Loucy (cell line): ENCODE measurements at regions not wholly inside any gene's neighbourhood (a gene's known extent, or its start where the extent isn't known, plus 50 kb on each side); places are given as distances from the start of the nearest gene placed in this dataset.

Experiments used
- H2AFZ ChIP-seq: fragments of 200-600 bp; sonication (generic); 2 replicates; pipeline ENCODE4 v1.6.0; 2016; ENCODE audit warnings: antibody characterized with exemption, mild to moderate bottlenecking, low read length, moderate library complexity
- H3F3A ChIP-seq: fragments of 200-600 bp; 2 replicates; pipeline ENCODE4 v1.6.0; 2016; ENCODE audit warnings: antibody characterized with exemption, low read depth, mild to moderate bottlenecking
- H3K27me3 ChIP-seq: fragments of 200-600 bp; sonication (generic); 2 replicates; pipeline ENCODE4 v1.6.1; 2014; ENCODE audit warnings: low read length, mild to moderate bottlenecking; ENCODE audit not compliant: insufficient read depth, poor library complexity, severe bottlenecking
- H3K36me3 ChIP-seq: fragments of 200-600 bp; sonication (generic); 2 replicates; pipeline ENCODE4 v1.6.1; 2016; ENCODE audit warnings: low read length; ENCODE audit not compliant: insufficient read depth
- H3K4me1 ChIP-seq: fragments of 200-600 bp; sonication (generic); 2 replicates; pipeline ENCODE4 v1.5.1; 2014; ENCODE audit warnings: low read length, mild to moderate bottlenecking; ENCODE audit not compliant: insufficient read depth, poor library complexity, severe bottlenecking
- H3K4me2 ChIP-seq: fragments of 200-600 bp; sonication (generic); 2 replicates; pipeline ENCODE4 v1.6.0; 2014; ENCODE audit warnings: antibody characterized with exemption, low read length, low read depth, mild to moderate bottlenecking; ENCODE audit not compliant: poor library complexity, severe bottlenecking
- H3K4me3 ChIP-seq: fragments of 200-600 bp; sonication (generic); 2 replicates; pipeline ENCODE4 v1.5.1; 2014; ENCODE audit warnings: low read length, mild to moderate bottlenecking, mixed read lengths; ENCODE audit not compliant: poor library complexity, severe bottlenecking
- H3K79me2 ChIP-seq: fragments of 200-600 bp; sonication (generic); 2 replicates; pipeline ENCODE4 v1.6.1; 2014; ENCODE audit warnings: low read length; ENCODE audit not compliant: insufficient read depth
- H3K9ac ChIP-seq: fragments of 200-600 bp; sonication (generic); 2 replicates; pipeline ENCODE4 v1.6.0; 2014; ENCODE audit warnings: mild to moderate bottlenecking, low read depth, low read length, moderate library complexity; ENCODE audit not compliant: poor library complexity, severe bottlenecking
- H3K9me2 ChIP-seq: fragments of 200-600 bp; sonication (generic); replicated peaks from 2 replicates; pipeline ENCODE4 v1.6.1; 2016; ENCODE audit warnings: low read depth, low read length, mixed read lengths
- H3K9me3 ChIP-seq: fragments of 200-600 bp; sonication (generic); 2 replicates; pipeline ENCODE4 v1.6.1; 2014; ENCODE audit warnings: mild to moderate bottlenecking, antibody characterized with exemption, low read length, low read depth; ENCODE audit not compliant: insufficient read depth
- H4K20me1 ChIP-seq: fragments of 200-600 bp; sonication (generic); 2 replicates; pipeline ENCODE4 v1.6.0; 2014; ENCODE audit warnings: antibody characterized with exemption, low read length, mild to moderate bottlenecking; ENCODE audit not compliant: insufficient read depth, poor library complexity, severe bottlenecking
- EZH2phosphoT487 ChIP-seq: fragments of 200-600 bp; IDR thresholded peaks from 2 replicates; pipeline ENCODE4 v1.6.1; 2018; ENCODE audit warnings: antibody characterized with exemption, mild to moderate bottlenecking, moderate library complexity, borderline replicate concordance
- TF ChIP-seq, protein P1 (sequence below): fragments of 200-600 bp; sonication (generic); conservative IDR thresholded peaks from 2 replicates; pipeline ENCODE4 v1.5.1; 2014; ENCODE audit warnings: mild to moderate bottlenecking, antibody characterized with exemption, low read length

DNA sequence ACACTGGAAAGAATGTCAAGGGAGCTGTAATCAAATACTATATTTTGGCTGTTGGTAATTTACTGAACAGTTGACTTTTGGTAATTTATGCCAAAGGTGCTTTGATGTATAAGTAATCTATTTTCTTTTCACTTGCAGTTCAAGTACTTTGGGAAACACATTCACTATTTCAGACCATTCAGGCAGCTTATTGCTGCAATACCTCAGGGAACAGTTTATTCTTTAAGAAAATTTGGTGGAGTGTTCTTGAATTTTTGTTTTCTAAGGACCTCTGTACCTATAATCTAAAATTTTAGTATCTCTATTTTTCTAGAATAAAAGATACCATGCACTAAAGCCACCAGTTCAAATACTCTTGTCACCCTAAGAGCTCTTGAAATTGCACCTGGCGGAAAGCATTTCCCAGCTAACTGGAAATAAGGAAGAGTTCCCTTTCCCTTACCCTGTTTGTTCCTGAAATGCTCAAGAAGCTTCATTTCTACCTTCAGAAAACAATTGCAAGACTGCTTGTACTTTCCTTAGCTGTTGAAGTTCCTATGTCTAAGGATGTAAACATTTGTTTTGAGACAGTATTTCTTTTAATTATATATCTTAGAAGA is 633.5 kb upstream of the FAT1 start:
- Histone ChIP-seq H3K36me3 (no peaks in the 10 kb centered on the region), H3K4me3 (no peak overlapping the region), H3K9ac (no peak overlapping the region), H3F3A (no peaks in the 10 kb centered on the region), H4K20me1 (no peaks in the 10 kb centered on the region), H3K4me1 (no peaks in the 10 kb centered on the region), H2AFZ (no peak overlapping the region), H3K79me2 (no peaks in the 10 kb centered on the region), H3K9me2 (no peaks in the 10 kb centered on the region), H3K4me2 (no peak overlapping the region), H3K27me3 (no peaks in the 10 kb centered on the region), H3K9me3 (no peaks in the 10 kb centered on the region)
- no peak for TF ChIP-seq EZH2phosphoT487
- TF ChIP-seq, protein P1, sequence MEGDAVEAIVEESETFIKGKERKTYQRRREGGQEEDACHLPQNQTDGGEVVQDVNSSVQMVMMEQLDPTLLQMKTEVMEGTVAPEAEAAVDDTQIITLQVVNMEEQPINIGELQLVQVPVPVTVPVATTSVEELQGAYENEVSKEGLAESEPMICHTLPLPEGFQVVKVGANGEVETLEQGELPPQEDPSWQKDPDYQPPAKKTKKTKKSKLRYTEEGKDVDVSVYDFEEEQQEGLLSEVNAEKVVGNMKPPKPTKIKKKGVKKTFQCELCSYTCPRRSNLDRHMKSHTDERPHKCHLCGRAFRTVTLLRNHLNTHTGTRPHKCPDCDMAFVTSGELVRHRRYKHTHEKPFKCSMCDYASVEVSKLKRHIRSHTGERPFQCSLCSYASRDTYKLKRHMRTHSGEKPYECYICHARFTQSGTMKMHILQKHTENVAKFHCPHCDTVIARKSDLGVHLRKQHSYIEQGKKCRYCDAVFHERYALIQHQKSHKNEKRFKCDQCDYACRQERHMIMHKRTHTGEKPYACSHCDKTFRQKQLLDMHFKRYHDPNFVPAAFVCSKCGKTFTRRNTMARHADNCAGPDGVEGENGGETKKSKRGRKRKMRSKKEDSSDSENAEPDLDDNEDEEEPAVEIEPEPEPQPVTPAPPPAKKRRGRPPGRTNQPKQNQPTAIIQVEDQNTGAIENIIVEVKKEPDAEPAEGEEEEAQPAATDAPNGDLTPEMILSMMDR, result no peak

DNA sequence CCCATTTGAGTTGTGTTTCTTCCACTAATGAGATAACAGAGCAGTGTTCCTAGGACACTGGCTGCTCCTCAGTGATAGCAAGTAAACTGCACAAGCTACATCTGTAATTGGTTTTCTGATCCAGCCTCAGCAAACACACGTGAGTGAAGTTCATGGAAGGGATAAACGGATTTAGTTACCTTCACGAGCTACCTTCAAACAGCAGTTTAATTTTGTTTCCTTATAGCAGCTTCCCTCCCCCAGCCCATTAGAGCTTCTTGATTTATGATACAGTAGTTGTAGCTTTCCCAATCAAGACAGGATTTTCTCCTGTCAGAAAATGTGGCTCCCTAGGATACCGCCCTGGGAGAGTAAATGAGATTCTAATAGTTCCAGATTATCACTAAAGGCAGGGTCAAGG is 634.2 kb upstream of the FAT1 start:
- Histone ChIP-seq H3F3A (no peaks in the 10 kb centered on the region), H3K4me1 (no peaks in the 10 kb centered on the region), H3K79me2 (no peaks in the 10 kb centered on the region), H3K9ac (no peak overlapping the region), H2AFZ (no peak overlapping the region), H4K20me1 (no peaks in the 10 kb centered on the region), H3K9me2 (no peaks in the 10 kb centered on the region), H3K4me3 (no peak overlapping the region), H3K36me3 (no peaks in the 10 kb centered on the region), H3K9me3 (no peaks in the 10 kb centered on the region), H3K4me2 (no peak overlapping the region), H3K27me3 (no peaks in the 10 kb centered on the region)
- TF ChIP-seq EZH2phosphoT487, result no peak

DNA sequence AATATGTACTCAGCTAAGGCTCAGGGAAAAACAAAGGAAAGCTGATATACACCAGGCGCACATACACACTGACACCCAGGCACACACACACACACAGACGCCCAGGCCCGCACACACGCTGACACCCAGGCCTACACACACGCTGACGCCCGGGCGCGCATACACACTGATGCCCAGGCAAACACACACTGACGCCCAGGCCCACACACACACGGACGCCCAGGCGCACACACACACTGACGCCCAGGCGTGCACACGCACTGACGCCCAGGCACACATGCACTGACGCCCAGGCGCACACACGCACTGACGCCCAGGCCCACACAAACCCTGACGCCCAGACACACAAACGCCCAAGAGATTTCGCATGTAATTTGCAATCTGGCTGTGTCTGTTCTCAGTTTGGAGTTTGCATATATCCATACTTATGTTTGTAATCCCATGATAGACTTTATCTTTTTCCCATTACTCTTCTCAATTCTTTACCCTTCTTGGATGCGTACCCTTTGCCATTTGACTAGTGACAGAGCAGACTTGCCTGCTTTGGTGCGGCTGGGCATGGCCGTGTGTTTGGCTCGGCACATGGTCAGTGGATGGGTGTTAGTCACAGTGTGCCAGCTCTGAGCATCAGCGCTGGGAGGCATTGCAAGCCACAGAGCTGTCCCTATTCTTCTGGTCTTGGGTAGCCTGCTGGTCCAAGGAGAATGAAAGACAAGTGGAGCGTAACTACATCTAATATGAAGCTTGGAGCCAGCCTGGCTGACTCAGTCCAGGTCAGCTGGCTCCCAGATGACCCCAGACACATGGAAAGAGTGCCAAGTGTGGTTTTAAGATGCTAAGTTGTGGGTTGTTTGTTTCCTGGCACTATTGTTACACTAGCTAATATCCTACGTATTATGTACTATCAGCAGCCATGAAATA is 632.4 kb upstream of the ZFP42 start:
- H3K9me3 ChIP-seq, result peaks cover 4% of the 10 kb centered on the region; the same call in 1 of the 2 replicates
- no peak overlapping the region for H3K9ac ChIP-seq
- TF ChIP-seq EZH2phosphoT487, result no peak
- TF ChIP-seq, protein P1, result no peak
- H3K36me3 ChIP-seq, result no peaks in the 10 kb centered on the region
- no peaks in the 10 kb centered on the region for H3K4me1 ChIP-seq
- no peaks in the 10 kb centered on the region for H3K9me2 ChIP-seq
- no peaks in the 10 kb centered on the region for H3K79me2 ChIP-seq
- no peak overlapping the region for H3K4me3 ChIP-seq
- H2AFZ ChIP-seq, result no peak overlapping the region
- no peaks in the 10 kb centered on the region for H4K20me1 ChIP-seq
- no peak overlapping the region for H3K4me2 ChIP-seq
- no peaks in the 10 kb centered on the region for H3K27me3 ChIP-seq
- no peaks in the 10 kb centered on the region for H3F3A ChIP-seq
